ENCODE measurements at regions not wholly inside any gene's neighbourhood (a gene's known extent, or its start where the extent isn't known, plus 50 kb on each side); places are given as distances from the start of the nearest gene placed in this dataset.
"Not testable (repeated sequence)": the region's sequence is repeated elsewhere in the genome, so short reads cannot be mapped to it uniquely, and the experiment has no call there.

DNA sequence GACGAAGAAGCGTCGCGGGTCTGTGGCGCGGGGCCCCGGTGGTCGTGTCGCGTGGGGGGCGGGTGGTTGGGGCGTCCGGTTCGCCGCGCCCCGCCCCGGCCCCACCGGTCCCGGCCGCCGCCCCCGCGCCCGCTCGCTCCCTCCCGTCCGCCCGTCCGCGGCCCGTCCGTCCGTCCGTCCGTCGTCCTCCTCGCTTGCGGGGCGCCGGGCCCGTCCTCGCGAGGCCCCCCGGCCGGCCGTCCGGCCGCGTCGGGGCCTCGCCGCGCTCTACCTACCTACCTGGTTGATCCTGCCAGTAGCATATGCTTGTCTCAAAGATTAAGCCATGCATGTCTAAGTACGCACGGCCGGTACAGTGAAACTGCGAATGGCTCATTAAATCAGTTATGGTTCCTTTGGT is 1533.5 kb upstream of the TPTE start:
- no CpG with 5 or more reads among the region's 58 CpGs for WGBS, 2 experiments (ENCODE audit: insufficient coverage in 2 of 2)
- H3K9me3 ChIP-seq (ENCODE audit: control insufficient read depth, low read length) = peaks cover 44% of the 10 kb centered on the region
- H3K36me3 ChIP-seq (ENCODE audit: control insufficient read depth, insufficient read depth, low read length); H3K4me1 ChIP-seq (ENCODE audit: control insufficient read depth, insufficient read depth, low read length, poor library complexity, severe bottlenecking); H3K4me3 ChIP-seq (ENCODE audit: extremely low read depth, insufficient read depth, low read length, poor library complexity, severe bottlenecking); H3K27ac ChIP-seq (ENCODE audit: low read depth, low read length, severe bottlenecking): not testable (repeated sequence)

DNA sequence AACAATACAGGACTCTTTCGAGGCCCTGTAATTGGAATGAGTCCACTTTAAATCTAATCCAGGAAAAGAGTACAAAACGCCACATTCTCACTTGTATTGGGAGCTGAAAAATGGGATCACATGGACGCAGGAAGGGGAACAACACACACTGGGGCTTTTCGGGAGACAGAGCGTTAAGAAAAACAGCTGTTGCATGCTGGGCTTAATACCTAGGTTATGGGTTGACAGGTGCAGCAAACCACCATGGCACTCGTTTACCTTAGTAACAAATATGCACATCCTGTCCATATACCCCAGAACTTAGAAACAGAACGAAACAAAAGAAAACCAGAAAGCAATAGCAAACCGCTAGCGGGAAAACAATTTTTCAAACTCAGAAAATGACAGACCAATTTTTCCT is 1532.7 kb upstream of the TPTE start:
- H3K4me1 ChIP-seq (ENCODE audit: control insufficient read depth, insufficient read depth, low read length, poor library complexity, severe bottlenecking) = no peaks in the 10 kb centered on the region
- H3K9me3 ChIP-seq (ENCODE audit: control insufficient read depth, low read length) = peaks cover 52% of the 10 kb centered on the region
- no peak overlapping the region for H3K27ac ChIP-seq (ENCODE audit: low read depth, low read length, severe bottlenecking)
- H3K4me3 ChIP-seq (ENCODE audit: extremely low read depth, insufficient read depth, low read length, poor library complexity, severe bottlenecking) = no peak overlapping the region
- WGBS, 2 experiments (ENCODE audit: insufficient coverage in 2 of 2) = 72 to 83% methylated on average over 8 to 9 of the region's 9 CpGs
- no peaks in the 10 kb centered on the region for H3K36me3 ChIP-seq (ENCODE audit: control insufficient read depth, insufficient read depth, low read length)

DNA sequence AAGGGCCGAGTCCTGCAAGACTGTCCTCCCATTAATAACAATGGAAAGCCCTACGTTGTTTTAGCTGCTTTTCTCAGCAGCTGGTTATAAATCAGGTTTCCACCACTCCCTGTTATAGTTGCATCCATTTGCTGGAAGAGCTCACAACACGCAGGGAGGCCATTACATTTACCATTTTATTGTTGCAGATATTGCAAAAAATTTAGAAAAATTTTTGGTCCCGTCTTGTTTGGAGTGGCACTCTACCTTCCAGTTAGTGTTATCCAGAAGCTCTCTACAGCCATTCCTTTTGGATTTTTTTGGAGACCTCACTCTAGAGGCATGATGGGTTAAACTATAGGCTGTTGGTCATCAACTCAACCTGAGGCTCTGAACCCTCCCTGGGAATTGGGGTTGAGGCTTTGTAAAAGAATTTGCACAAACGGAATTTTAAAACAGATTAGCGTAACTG is 1532.1 kb upstream of the TPTE start:
- Histone ChIP-seq H3K27ac (ENCODE audit: low read depth, low read length, severe bottlenecking) (no peak overlapping the region), H3K4me1 (ENCODE audit: control insufficient read depth, insufficient read depth, low read length, poor library complexity, severe bottlenecking) (no peaks in the 10 kb centered on the region), H3K36me3 (ENCODE audit: control insufficient read depth, insufficient read depth, low read length) (no peaks in the 10 kb centered on the region), H3K9me3 (ENCODE audit: control insufficient read depth, low read length) (peaks cover 57% of the 10 kb centered on the region), H3K4me3 (ENCODE audit: extremely low read depth, insufficient read depth, low read length, poor library complexity, severe bottlenecking) (no peak overlapping the region)
- 55 to 65% methylated on average over 6 of the region's 6 CpGs for WGBS, 2 experiments (ENCODE audit: insufficient coverage in 2 of 2)

DNA sequence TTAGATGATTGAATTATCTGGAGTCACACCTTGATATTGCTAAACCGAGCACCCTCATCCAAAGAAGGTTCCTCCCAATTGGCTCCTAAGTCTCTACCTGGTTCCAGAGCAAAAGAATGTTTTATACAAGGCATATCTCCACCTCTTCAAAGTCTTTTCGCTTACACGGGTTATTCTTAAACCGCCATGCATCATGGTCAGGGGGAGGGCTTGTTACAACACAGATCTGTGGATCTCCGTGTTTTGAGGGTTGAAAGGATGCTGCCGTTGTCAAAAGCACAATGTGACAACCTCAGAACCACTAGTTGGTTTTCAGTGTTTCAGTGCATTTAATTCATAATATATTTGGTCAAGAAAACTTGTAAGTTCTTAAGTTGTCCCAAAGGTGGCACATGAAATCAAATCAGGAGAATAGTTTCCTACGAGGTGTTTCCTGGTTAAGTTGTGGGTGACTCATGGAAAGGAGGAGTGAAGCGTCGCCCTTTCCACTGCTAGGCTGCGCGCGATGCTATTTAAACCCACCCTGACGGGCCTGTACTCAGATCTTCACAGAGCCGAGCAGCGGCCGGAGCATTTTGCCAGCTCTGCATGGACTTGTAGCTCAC is 1531.6 kb upstream of the TPTE start:
- H3K4me3 ChIP-seq (ENCODE audit: extremely low read depth, insufficient read depth, low read length, poor library complexity, severe bottlenecking) = no peak overlapping the region
- WGBS, 2 experiments (ENCODE audit: insufficient coverage in 2 of 2) = 70 to 71% methylated on average over 16 of the region's 16 CpGs
- peaks cover 61% of the 10 kb centered on the region for H3K9me3 ChIP-seq (ENCODE audit: control insufficient read depth, low read length)
- H3K36me3 ChIP-seq (ENCODE audit: control insufficient read depth, insufficient read depth, low read length) = no peaks in the 10 kb centered on the region
- H3K27ac ChIP-seq (ENCODE audit: low read depth, low read length, severe bottlenecking) = no peak overlapping the region
- H3K4me1 ChIP-seq (ENCODE audit: control insufficient read depth, insufficient read depth, low read length, poor library complexity, severe bottlenecking) = no peaks in the 10 kb centered on the region

DNA sequence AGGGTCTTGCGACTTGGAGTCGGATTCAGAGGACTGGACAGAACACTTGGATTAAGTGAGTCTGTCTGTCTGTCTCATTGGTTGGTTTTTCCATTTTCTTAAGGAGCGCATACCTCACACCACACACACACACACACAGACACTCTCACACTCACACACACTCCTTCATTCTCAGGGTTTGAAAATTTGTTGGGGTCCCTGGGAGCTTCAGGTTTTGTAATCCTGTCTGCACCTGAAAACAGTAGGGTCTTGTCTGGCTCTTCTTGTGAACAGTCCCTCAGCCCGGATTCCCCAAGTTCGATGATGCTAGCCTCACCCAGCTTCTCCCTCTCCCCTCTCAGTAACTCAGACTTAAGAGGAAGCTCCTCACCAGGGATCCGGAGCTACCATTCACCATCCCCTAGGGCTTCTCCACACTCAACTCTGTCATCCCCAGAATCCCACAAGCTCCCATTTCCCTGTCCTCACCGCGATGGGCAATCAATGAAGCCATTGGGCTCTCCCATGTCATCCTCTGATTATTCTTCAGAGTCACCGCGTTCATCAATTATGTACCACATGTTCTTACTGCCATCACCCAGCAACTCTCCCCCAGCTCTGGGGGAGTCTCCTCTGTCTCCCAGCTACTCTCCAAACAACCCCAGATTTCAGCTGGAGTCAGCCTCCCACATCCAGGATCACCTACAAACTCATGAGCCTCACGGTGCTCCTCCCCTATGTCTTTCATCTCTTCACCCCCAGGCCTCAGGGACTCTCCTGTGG is 1530.9 kb upstream of the TPTE start:
- no peak overlapping the region for H3K4me3 ChIP-seq (ENCODE audit: extremely low read depth, insufficient read depth, low read length, poor library complexity, severe bottlenecking)
- peaks cover 65% of the 10 kb centered on the region for H3K9me3 ChIP-seq (ENCODE audit: control insufficient read depth, low read length)
- H3K27ac ChIP-seq (ENCODE audit: low read depth, low read length, severe bottlenecking) = no peak overlapping the region
- H3K4me1 ChIP-seq (ENCODE audit: control insufficient read depth, insufficient read depth, low read length, poor library complexity, severe bottlenecking) = no peaks in the 10 kb centered on the region
- 63 to 65% methylated on average over 11 of the region's 11 CpGs for WGBS, 2 experiments (ENCODE audit: insufficient coverage in 2 of 2)
- H3K36me3 ChIP-seq (ENCODE audit: control insufficient read depth, insufficient read depth, low read length) = no peaks in the 10 kb centered on the region

DNA sequence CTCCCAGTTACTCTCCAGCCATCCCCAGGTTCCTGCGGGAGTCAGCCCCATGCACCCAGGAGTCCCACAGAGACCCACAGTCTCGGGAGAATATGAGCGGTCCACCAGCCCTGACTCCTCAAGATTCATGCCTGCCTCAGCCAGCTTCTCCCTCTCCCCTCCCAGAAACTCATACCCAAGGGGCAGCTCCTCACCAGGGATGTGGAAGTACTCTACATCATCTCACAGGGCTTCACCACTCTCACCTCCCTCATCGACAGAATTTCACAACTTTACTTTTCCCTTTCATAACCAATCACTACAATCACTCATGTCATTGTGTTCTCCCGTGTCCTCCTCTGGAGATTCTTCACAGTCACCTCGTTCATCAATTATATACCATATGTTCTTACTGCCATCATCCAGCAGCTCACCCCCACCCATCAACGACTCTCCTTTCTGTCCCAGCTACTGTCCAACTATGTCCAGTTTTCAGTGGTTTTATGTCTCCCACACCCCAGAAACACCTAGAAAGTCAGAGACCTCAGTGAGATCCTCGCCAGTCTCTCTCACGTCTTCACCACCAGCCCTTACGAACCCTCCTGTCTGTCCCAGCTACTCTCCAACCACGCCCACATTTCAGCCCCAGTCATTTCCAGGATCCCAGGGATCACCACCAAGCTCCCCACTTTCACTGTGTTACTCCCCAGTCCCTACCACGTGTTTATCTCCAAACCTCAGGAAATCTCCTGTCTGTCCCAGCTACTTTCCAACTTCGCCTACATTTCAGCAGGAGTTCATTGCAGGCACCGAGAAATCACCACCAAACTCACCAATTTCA is 1530.1 kb upstream of the TPTE start:
- H3K27ac ChIP-seq (ENCODE audit: low read depth, low read length, severe bottlenecking) = no peak overlapping the region
- H3K9me3 ChIP-seq (ENCODE audit: control insufficient read depth, low read length) = peaks cover 72% of the 10 kb centered on the region
- H3K4me3 ChIP-seq (ENCODE audit: extremely low read depth, insufficient read depth, low read length, poor library complexity, severe bottlenecking) = no peak overlapping the region
- 55 to 57% methylated on average over 14 of the region's 14 CpGs for WGBS, 2 experiments (ENCODE audit: insufficient coverage in 2 of 2)
- no peaks in the 10 kb centered on the region for H3K4me1 ChIP-seq (ENCODE audit: control insufficient read depth, insufficient read depth, low read length, poor library complexity, severe bottlenecking)
- H3K36me3 ChIP-seq (ENCODE audit: control insufficient read depth, insufficient read depth, low read length) = no peaks in the 10 kb centered on the region

DNA sequence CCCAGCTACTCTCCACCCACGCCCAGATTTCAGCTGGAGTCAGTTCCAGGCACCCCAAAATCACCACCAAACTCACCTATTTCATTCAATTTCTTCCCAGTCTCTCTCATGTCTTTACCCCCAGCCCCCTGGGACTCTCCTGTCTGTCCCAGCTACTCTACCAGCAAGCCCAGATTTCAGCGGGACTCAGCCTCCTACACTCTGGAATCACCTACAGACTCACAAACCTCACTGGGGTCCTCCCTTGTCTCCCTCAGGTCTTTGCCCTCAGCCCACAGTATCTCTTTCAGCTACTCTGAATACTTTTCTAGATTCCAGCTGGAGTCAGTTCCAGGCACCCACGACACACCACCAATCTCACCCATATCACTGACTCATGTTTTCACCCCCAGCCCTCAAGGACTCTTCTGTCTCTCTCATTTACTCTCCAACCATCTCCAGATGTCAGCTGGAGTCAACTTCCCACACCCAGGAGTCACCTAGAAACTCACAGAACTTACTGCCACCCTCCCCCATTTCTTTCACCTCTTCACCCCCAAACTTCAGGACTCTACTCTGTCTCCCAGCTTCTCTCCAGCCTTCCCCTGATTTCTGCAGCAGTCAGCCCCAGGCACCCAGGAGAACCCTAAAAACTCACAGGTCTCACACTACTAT is 1529.3 kb upstream of the TPTE start:
- WGBS, 2 experiments (ENCODE audit: insufficient coverage in 2 of 2) = 46 to 48% methylated on average over 3 of the region's 3 CpGs
- Histone ChIP-seq H3K4me1 (ENCODE audit: control insufficient read depth, insufficient read depth, low read length, poor library complexity, severe bottlenecking) (no peaks in the 10 kb centered on the region), H3K36me3 (ENCODE audit: control insufficient read depth, insufficient read depth, low read length) (no peaks in the 10 kb centered on the region), H3K4me3 (ENCODE audit: extremely low read depth, insufficient read depth, low read length, poor library complexity, severe bottlenecking) (no peak overlapping the region), H3K9me3 (ENCODE audit: control insufficient read depth, low read length) (peaks cover 76% of the 10 kb centered on the region), H3K27ac (ENCODE audit: low read depth, low read length, severe bottlenecking) (no peak overlapping the region)

DNA sequence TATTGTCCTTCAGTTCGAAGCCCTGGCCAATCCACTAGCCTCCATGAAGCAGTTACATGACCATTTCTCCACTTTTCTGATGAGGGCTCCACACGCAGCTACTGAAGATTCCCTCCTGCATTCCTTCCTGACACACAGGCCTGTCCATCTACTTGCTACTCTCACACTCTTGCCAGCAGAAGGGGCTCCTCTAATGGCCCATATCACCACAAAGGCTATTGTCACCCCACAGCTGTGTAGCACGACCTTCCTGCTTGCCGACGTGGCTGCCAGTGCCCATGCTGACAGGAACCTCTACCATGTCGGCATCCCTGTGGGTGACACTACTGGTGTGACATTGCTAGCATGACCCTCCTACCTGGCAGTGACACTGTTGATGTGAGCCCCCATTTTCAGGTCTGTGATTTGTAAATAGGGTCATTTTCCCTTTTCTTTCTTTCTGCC is 1528.6 kb upstream of the TPTE start:
- WGBS, 2 experiments (ENCODE audit: insufficient coverage in 2 of 2) = 52 to 54% methylated on average over 6 of the region's 6 CpGs
- Histone ChIP-seq H3K4me3 (ENCODE audit: extremely low read depth, insufficient read depth, low read length, poor library complexity, severe bottlenecking) (no peak overlapping the region), H3K27ac (ENCODE audit: low read depth, low read length, severe bottlenecking) (no peak overlapping the region), H3K9me3 (ENCODE audit: control insufficient read depth, low read length) (peaks cover 76% of the 10 kb centered on the region), H3K36me3 (ENCODE audit: control insufficient read depth, insufficient read depth, low read length) (no peaks in the 10 kb centered on the region), H3K4me1 (ENCODE audit: control insufficient read depth, insufficient read depth, low read length, poor library complexity, severe bottlenecking) (no peaks in the 10 kb centered on the region)

DNA sequence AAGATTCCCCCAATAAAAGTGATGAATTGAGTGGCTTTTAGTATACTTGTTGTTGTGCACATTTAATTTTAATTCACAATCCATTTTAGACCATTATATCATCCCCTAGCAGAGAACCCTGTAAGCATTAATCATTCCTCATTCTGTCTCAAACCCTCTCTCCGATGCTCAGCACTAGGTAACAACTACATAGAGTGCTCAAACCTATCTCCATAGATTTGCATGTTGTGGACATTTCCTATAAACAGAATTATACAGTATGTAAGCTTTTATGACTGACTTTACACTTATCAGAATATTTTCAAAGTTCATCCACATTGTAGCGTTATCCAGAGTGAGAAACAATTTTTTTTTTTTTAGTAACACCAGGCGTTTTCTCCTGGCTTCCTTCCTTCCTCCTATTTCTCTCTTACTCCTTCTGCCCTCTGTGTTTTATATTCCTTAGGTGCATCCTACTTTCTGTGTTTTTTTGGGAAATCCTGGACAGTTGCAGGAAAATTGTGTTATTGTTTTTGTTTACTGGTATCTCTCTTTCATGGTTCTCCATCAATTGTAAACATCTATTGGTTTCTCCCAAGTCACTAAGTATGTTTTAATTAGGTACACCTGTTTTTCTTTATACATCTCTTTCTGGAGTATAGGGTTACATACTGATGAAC is 1528.0 kb upstream of the TPTE start:
- H3K9me3 ChIP-seq (ENCODE audit: control insufficient read depth, low read length) = peaks cover 76% of the 10 kb centered on the region
- no peak overlapping the region for H3K4me3 ChIP-seq (ENCODE audit: extremely low read depth, insufficient read depth, low read length, poor library complexity, severe bottlenecking)
- no peak overlapping the region for H3K27ac ChIP-seq (ENCODE audit: low read depth, low read length, severe bottlenecking)
- 41 to 51% methylated on average over 3 of the region's 3 CpGs for WGBS, 2 experiments (ENCODE audit: insufficient coverage in 2 of 2)
- H3K36me3 ChIP-seq (ENCODE audit: control insufficient read depth, insufficient read depth, low read length) = no peaks in the 10 kb centered on the region
- H3K4me1 ChIP-seq (ENCODE audit: control insufficient read depth, insufficient read depth, low read length, poor library complexity, severe bottlenecking) = no peaks in the 10 kb centered on the region
